Testis (tissue), 2 donors: ENCODE measurements at regions not wholly inside any gene's neighbourhood (a gene's known extent, or its start where the extent isn't known, plus 50 kb on each side); places are given as distances from the start of the nearest gene placed in this dataset.

Source experiments
- CTCF ChIP-seq, 3 experiments: fragments of 450-650 bp in 2 of 3; fragments of 200-600 bp in 1 of 3; sonication (generic) in 1 of 3; IDR thresholded peaks; one replicate each; pipeline ENCODE4 v1.5.1; 2016 to 2019; ENCODE audit warnings: antibody characterized with exemption in 3 of 3, mild to moderate bottlenecking in 2 of 3, moderate library complexity in 1 of 3
- POLR2A ChIP-seq: fragments of 450-650 bp; IDR thresholded peaks from one replicate; pipeline ENCODE4 v1.6.1; 2017; ENCODE audit warnings: antibody characterized with exemption, mild to moderate bottlenecking, moderate library complexity

GRCh38 chr1:14426854-14427253, 171.6 kb upstream of the KAZN start:
- TF ChIP-seq CTCF (IDR thresholded peaks at IDR 0.05) (no peak), POLR2A (no peak)
